ENCODE measurements at regions not wholly inside any gene's neighbourhood (a gene's known extent, or its start where the extent isn't known, plus 50 kb on each side); places are given as distances from the start of the nearest gene placed in this dataset.
"Not testable (repeated sequence)": the region's sequence is repeated elsewhere in the genome, so short reads cannot be mapped to it uniquely, and the experiment has no call there.

GRCh38 chr11:106161775-106162634, 84.5 kb downstream of the AASDHPPT start:
- FAIRE-seq (no peak), DNase-seq (ENCODE audit: insufficient read length, low spot score) (no peak)
- no peak for TF ChIP-seq CTCF (IDR thresholded peaks at IDR 0.05; ENCODE audit: insufficient read depth, missing control alignments)

GRCh38 chr11:106167085-106167484, 89.6 kb downstream of the AASDHPPT start:
- DNase-seq (ENCODE audit: insufficient read length, low spot score) (no peak), FAIRE-seq (no peak)
- TF ChIP-seq CTCF (IDR thresholded peaks at IDR 0.05; ENCODE audit: insufficient read depth, missing control alignments): no peak

- TF ChIP-seq CTCF (IDR thresholded peaks at IDR 0.05; ENCODE audit: insufficient read depth, missing control alignments): no peak
- DNase-seq (ENCODE audit: insufficient read length, low spot score) (no peak), FAIRE-seq (no peak)
Measured at GRCh38 chr11:106172386-106172991, 95.0 kb downstream of the AASDHPPT start.

GRCh38 chr11:106173291-106173690, 95.8 kb downstream of the AASDHPPT start:
- DNase-seq (ENCODE audit: insufficient read length, low spot score) (no peak), FAIRE-seq (no peak)
- TF ChIP-seq CTCF (IDR thresholded peaks at IDR 0.05; ENCODE audit: insufficient read depth, missing control alignments): no peak

- DNase-seq (ENCODE audit: insufficient read length, low spot score); FAIRE-seq: not testable (repeated sequence)
Measured at GRCh38 chr11:106174003-106174402, 96.5 kb downstream of the AASDHPPT start.

GRCh38 chr11:106176817-106177216, 99.4 kb downstream of the AASDHPPT start:
- TF ChIP-seq CTCF (IDR thresholded peaks at IDR 0.05; ENCODE audit: insufficient read depth, missing control alignments): no peak
- DNase-seq (ENCODE audit: insufficient read length, low spot score) (no peak), FAIRE-seq (no peak)

GRCh38 chr11:106177311-106177710, 99.8 kb downstream of the AASDHPPT start:
- DNase-seq (ENCODE audit: insufficient read length, low spot score) (no peak), FAIRE-seq (no peak)
- no peak for TF ChIP-seq CTCF (IDR thresholded peaks at IDR 0.05; ENCODE audit: insufficient read depth, missing control alignments)
